PC-3 (cell line): ENCODE measurements at regions not wholly inside any gene's neighbourhood (a gene's known extent, or its start where the extent isn't known, plus 50 kb on each side); places are given as distances from the start of the nearest gene placed in this dataset.

Experiments
- ATAC-seq: fragments of 200-7000 bp; cut with Tn5 transposase; 2 replicates; pipeline ENCODE4 v1.9.1; 2020; ENCODE audit warnings: mild to moderate bottlenecking, moderate library complexity
- BruUV-seq: library from RNA; stranded (reverse); fragments of 400-500 nt; replicated peaks from 2 replicates; lab custom pipeline; 2021; lab: Mats Ljungman, UMichigan
- CTCF ChIA-PET: fragments of 300-600 bp; sonication (Branson Sonifier 250); formaldehyde crosslinking; loops from one replicate; lab custom pipeline; 2022; ENCODE audit warnings: antibody characterized with exemption; lab: Charles Lee
- POLR2A ChIA-PET: fragments of 300-600 bp; sonication (Branson Sonifier 250); formaldehyde crosslinking; loops from one replicate; lab custom pipeline; 2022; ENCODE audit warnings: antibody characterized with exemption; ENCODE audit not compliant: unreplicated experiment; lab: Charles Lee
- DNase-seq: peaks from one replicate; pipeline ENCODE4 v3.0.0-alpha.2; 2015
- H2AFZ ChIP-seq: fragments of 300-600 bp; sonication (generic); 2 replicates; pipeline ENCODE4 v1.6.0; 2016; ENCODE audit warnings: antibody characterized with exemption, low read length
- H3F3A ChIP-seq: fragments of 300-600 bp; sonication (generic); one replicate; pipeline ENCODE4 v1.6.0; 2017; ENCODE audit warnings: antibody characterized with exemption, low read length, control low read depth, mild to moderate bottlenecking; ENCODE audit not compliant: unreplicated experiment
- H3K27ac ChIP-seq: fragments of 300-600 bp; sonication (generic); 2 replicates; pipeline ENCODE4 v1.5.1; 2016; ENCODE audit warnings: mild to moderate bottlenecking, low read length
- H3K27me3 ChIP-seq: fragments of 300-600 bp; sonication (generic); 2 replicates; pipeline ENCODE4 v1.6.1; 2016; ENCODE audit warnings: low read length, mixed read lengths
- H3K36me3 ChIP-seq: fragments of 300-600 bp; sonication (generic); 2 replicates; pipeline ENCODE4 v1.6.1; 2016; ENCODE audit warnings: low read depth, mixed run types, low read length, mixed read lengths
- H3K4me1 ChIP-seq: fragments of 300-600 bp; sonication (generic); 2 replicates; pipeline ENCODE4 v1.5.1; 2016; ENCODE audit warnings: low read length; ENCODE audit not compliant: insufficient read depth
- H3K4me2 ChIP-seq: fragments of 300-600 bp; sonication (generic); 2 replicates; pipeline ENCODE4 v1.6.0; 2016; ENCODE audit warnings: low read length
- H3K4me3 ChIP-seq: fragments of 300-600 bp; sonication (generic); 2 replicates; pipeline ENCODE4 v1.5.1; 2016; ENCODE audit warnings: mild to moderate bottlenecking, low read length, mixed read lengths
- H3K79me2 ChIP-seq: fragments of 300-600 bp; sonication (generic); 2 replicates; pipeline ENCODE4 v1.6.1; 2017; ENCODE audit warnings: low read length, mixed read lengths
- H3K9ac ChIP-seq: fragments of 300-600 bp; sonication (generic); 2 replicates; pipeline ENCODE4 v1.6.0; 2016; ENCODE audit warnings: mild to moderate bottlenecking, low read length
- H3K9me2 ChIP-seq: fragments of 300-600 bp; sonication (generic); replicated peaks from 2 replicates; pipeline ENCODE4 v1.6.1; 2016; ENCODE audit warnings: mixed run types, low read length, mixed read lengths
- H3K9me3 ChIP-seq: fragments of 300-600 bp; sonication (generic); 2 replicates; pipeline ENCODE4 v1.6.1; 2016; ENCODE audit warnings: low read length, mixed read lengths
- H4K20me1 ChIP-seq: fragments of 300-600 bp; sonication (generic); 2 replicates; pipeline ENCODE4 v1.6.1; 2016; ENCODE audit warnings: low read length, mixed read lengths
- EZH2 ChIP-seq: fragments of 300-600 bp; sonication (generic); IDR thresholded peaks from one replicate; pipeline ENCODE4 v1.6.1; 2017; ENCODE audit warnings: antibody characterized with exemption, mild to moderate bottlenecking, low read length; ENCODE audit not compliant: unreplicated experiment
- EZH2phosphoT487 ChIP-seq: fragments of 300-600 bp; sonication (generic); IDR thresholded peaks from 2 replicates; pipeline ENCODE4 v1.6.1; 2018; ENCODE audit warnings: mild to moderate bottlenecking, antibody characterized with exemption, low read length, borderline replicate concordance
- intact Hi-C: fragments of 100-400 bp; cut with micrococcal nuclease; formaldehyde crosslinking; loops from 2 replicates; pipeline ENCODE4 v1.9.0; 2023
- TF ChIP-seq, protein P1 (sequence below): fragments of 300-600 bp; sonication (generic); conservative IDR thresholded peaks from 2 replicates; pipeline ENCODE4 v1.5.1; 2017; ENCODE audit warnings: antibody characterized with exemption, low read depth, mild to moderate bottlenecking, low read length

GRCh38 chr3:135374571-135374970, 579.5 kb downstream of the EPHB1 start:
- no peak overlapping the region for H3K4me3 ChIP-seq
- CTCF ChIA-PET, result no interaction called here
- no peak overlapping the region for H2AFZ ChIP-seq
- intact Hi-C loops, result no loop called here
- DNase-seq (no peak), ATAC-seq (no peak)
- H3K27ac ChIP-seq, result no peak overlapping the region
- no TSS peak for BruUV-seq
- no peaks in the 10 kb centered on the region for H3K9me3 ChIP-seq
- POLR2A ChIA-PET, result no interaction called here
- no peaks in the 10 kb centered on the region for H3K9me2 ChIP-seq
- H3K79me2 ChIP-seq, result no peaks in the 10 kb centered on the region
- no peaks in the 10 kb centered on the region for H3F3A ChIP-seq
- no peak overlapping the region for H3K4me2 ChIP-seq
- no peak overlapping the region for H3K9ac ChIP-seq
- TF ChIP-seq EZH2phosphoT487 (no peak), EZH2 (no peak)
- TF ChIP-seq, protein P1, sequence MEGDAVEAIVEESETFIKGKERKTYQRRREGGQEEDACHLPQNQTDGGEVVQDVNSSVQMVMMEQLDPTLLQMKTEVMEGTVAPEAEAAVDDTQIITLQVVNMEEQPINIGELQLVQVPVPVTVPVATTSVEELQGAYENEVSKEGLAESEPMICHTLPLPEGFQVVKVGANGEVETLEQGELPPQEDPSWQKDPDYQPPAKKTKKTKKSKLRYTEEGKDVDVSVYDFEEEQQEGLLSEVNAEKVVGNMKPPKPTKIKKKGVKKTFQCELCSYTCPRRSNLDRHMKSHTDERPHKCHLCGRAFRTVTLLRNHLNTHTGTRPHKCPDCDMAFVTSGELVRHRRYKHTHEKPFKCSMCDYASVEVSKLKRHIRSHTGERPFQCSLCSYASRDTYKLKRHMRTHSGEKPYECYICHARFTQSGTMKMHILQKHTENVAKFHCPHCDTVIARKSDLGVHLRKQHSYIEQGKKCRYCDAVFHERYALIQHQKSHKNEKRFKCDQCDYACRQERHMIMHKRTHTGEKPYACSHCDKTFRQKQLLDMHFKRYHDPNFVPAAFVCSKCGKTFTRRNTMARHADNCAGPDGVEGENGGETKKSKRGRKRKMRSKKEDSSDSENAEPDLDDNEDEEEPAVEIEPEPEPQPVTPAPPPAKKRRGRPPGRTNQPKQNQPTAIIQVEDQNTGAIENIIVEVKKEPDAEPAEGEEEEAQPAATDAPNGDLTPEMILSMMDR, result no peak
- no peaks in the 10 kb centered on the region for H3K27me3 ChIP-seq
- no peaks in the 10 kb centered on the region for H3K36me3 ChIP-seq
- H4K20me1 ChIP-seq, result no peaks in the 10 kb centered on the region
- no peaks in the 10 kb centered on the region for H3K4me1 ChIP-seq

GRCh38 chr3:135382188-135382587, 583.3 kb upstream of the PPP2R3A start:
- ATAC-seq, result no peak
- Histone ChIP-seq H3K9me3 (no peaks in the 10 kb centered on the region), H4K20me1 (no peaks in the 10 kb centered on the region), H3K4me3 (no peak overlapping the region), H3K36me3 (no peaks in the 10 kb centered on the region), H3K9me2 (no peaks in the 10 kb centered on the region), H2AFZ (no peak overlapping the region), H3K27ac (no peak overlapping the region), H3K4me1 (no peaks in the 10 kb centered on the region), H3K4me2 (no peak overlapping the region), H3K79me2 (no peaks in the 10 kb centered on the region), H3K9ac (no peak overlapping the region), H3K27me3 (no peaks in the 10 kb centered on the region), H3F3A (no peaks in the 10 kb centered on the region)
- POLR2A ChIA-PET, result no interaction called here
- intact Hi-C loops, result no loop called here
- no peak for TF ChIP-seq EZH2
- no peak for TF ChIP-seq EZH2phosphoT487
- TF ChIP-seq, protein P1, result no peak
- CTCF ChIA-PET, result no interaction called here
- DNase-seq, result no peak
- no TSS peak for BruUV-seq

GRCh38 chr3:135382621-135383020, 582.9 kb upstream of the PPP2R3A start:
- Histone ChIP-seq H3K4me3 (no peak overlapping the region), H3K9me2 (no peaks in the 10 kb centered on the region), H3F3A (no peaks in the 10 kb centered on the region), H2AFZ (no peak overlapping the region), H4K20me1 (no peaks in the 10 kb centered on the region), H3K27ac (no peak overlapping the region), H3K27me3 (no peaks in the 10 kb centered on the region), H3K4me1 (no peaks in the 10 kb centered on the region), H3K9ac (no peak overlapping the region), H3K9me3 (no peaks in the 10 kb centered on the region), H3K4me2 (no peak overlapping the region), H3K36me3 (no peaks in the 10 kb centered on the region), H3K79me2 (no peaks in the 10 kb centered on the region)
- POLR2A ChIA-PET, result no interaction called here
- CTCF ChIA-PET, result no interaction called here
- TF ChIP-seq EZH2phosphoT487, result no peak
- TF ChIP-seq, protein P1, result no peak
- no peak for TF ChIP-seq EZH2
- BruUV-seq, result no TSS peak
- intact Hi-C loops, result no loop called here
- DNase-seq (no peak), ATAC-seq (no peak)
